ENCODE measurements at regions not wholly inside any gene's neighbourhood (a gene's known extent, or its start where the extent isn't known, plus 50 kb on each side); places are given as distances from the start of the nearest gene placed in this dataset.
A peak's percentile ranks its signal among the peaks of the same experiment; 100 is the strongest.

DNA sequence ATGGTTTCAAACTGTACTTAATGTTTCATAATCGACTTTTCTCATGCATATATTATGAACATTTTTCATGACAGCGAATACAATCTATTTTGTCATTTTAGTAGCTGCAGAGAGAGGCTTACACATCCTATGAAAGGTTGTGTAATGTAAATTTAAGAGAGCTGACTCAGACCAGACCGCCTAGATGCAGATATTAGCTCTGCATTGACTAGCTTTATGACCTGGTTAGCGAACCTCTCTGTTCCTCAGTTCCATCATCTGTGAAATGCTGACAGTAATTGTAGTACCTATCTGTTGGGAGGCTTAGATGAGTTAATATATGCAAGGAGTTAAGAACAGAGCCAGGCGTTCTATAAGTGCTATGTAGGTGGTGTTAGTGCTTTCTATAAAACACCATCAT, 116.2 kb upstream of the RASGRP1 start:
- no peak for TF ChIP-seq CTCF (IDR thresholded peaks at IDR 0.05)

DNA sequence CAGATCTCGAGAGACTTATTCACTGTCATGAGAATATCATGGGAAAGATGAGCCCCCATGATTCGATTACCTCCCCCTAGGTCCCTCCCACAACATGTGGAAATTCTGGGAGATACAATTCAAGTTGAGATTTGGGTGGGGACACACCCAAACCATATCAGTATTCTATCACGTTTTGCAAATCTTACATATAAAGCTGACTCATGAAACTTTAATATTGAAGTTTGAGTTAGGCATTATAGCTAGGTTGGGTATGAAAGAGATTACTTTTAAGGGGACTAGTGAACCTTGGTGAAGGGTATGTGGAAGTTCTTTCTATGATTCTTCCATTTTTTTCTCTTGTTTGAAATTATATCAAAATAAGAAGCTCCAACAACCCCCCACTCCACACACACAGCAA, 117.7 kb upstream of the RASGRP1 start:
- TF ChIP-seq CTCF (IDR thresholded peaks at IDR 0.05) = no peak

GRCh38 chr15:38682861-38683260, 118.2 kb upstream of the RASGRP1 start:
- no peak for TF ChIP-seq CTCF (IDR thresholded peaks at IDR 0.05)

- TF ChIP-seq CTCF (IDR thresholded peaks at IDR 0.05) = peak; percentile 88
Measured at GRCh38 chr15:38683382-38684242, 119.0 kb upstream of the RASGRP1 start.

DNA sequence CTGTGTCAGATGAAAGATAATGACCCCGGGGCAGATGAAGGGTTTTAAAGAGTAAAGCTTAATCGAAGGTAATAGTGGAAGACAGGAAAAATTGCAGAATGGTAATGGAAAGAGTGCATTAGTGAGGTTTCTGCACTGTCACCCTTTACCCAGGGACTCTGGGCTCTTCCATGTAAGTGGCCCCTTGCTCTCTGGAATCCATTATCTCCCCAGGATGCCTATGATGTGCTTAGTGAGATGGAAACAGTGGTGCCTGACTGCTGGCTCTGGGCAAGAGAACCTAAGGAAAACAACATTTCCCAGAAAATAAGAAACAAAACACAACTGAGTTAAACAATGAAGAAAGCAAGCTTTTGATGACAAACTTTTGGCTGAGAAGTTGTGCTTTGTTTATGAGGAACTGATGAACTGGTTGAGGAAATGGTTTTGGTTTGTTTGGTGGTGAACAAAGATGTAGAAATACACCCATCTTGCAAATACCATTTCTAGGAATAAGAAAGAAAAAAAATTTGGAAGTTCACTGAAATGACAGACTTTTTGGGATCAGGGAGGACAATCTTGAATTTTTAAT, 119.9 kb upstream of the RASGRP1 start:
- TF ChIP-seq CTCF (IDR thresholded peaks at IDR 0.05) = no peak

DNA sequence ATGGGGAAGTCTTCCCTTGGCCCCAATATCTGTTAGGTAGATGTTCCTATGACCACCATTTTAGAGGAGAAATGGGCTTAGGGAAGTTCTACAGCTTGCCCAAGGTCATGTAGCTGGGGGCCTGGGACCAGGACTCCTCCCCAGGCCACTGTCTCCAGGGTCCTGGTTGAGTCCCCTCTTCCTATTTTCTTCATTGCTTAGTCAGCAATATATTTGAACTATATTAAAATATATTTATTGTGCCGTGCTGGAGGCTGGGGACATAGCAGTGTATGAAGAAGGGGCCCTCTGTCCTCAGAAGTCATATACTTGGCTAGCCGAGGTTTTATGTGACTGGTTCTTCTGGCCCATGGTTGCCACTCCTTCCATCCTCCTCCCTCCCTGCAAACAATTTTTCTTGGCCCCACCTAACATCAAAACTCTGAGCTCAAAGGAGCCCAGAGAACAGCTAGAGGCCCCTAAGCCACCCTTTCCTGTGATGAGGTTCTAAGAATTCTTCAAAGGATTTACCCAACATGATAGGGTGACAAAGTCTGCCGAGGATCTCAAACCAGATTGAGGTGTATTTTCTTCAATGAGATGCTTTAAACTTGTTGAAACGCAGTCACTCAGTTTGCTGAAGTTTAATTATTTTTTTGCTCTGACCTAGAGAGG, 121.2 kb upstream of the RASGRP1 start:
- TF ChIP-seq CTCF (IDR thresholded peaks at IDR 0.05) = no peak

- no peak for TF ChIP-seq CTCF (IDR thresholded peaks at IDR 0.05)
Measured at GRCh38 chr15:38687340-38687739, 122.7 kb upstream of the RASGRP1 start.

All from LNCAP (cell line).